NK-92 (cell line): ENCODE measurements at regions not wholly inside any gene's neighbourhood (a gene's known extent, or its start where the extent isn't known, plus 50 kb on each side); places are given as distances from the start of the nearest gene placed in this dataset.

Experiments used
- DNase-seq: peaks from one replicate; lab custom pipeline; 2025; ENCODE audit not compliant: unreplicated experiment; lab: John Stamatoyannopoulos, UW

DNA sequence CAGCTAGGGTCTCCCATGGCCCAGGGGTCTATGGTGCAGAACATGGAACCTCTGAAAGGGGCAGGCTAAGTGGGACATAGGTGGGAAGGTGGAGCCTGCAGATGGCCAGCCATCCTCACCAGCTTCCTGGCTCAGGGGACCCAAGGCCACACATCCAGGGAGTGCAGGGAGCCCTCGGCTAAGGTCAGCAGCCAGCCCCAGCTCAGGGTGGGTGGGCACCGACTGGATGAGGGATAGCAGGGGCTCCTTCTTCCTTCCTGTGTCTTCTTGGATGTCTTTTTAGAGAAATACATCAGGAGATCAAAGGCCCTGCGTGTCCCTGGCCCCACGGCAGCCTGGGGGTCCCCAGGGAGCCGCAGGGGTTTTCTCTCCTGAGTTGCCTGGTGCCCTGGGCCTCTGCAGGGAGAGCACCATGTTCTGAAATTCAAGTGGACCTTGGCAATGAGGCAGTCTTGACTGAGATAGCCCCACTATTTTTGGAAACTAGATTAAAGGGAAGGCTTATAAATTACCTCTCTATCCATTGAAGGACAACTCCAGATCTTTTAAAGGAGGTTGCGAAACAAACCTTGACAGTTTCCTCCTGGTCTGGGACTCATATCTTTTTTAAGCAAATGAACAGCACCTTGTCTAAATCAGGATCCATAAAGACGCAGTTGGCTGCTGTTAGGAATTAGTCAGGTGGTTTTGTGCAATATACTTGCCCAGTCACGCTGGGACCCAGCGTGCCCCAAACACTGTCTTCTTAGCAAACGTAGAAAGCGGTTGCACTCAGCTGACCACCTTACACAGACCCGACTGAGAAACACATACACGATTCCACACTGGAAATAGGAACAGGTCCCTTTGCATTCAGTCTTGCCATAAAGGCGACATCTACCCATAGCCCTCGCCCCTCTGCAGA lies 242.3 kb downstream of the TOMM20 start:
- DNase-seq, result no peak

DNA sequence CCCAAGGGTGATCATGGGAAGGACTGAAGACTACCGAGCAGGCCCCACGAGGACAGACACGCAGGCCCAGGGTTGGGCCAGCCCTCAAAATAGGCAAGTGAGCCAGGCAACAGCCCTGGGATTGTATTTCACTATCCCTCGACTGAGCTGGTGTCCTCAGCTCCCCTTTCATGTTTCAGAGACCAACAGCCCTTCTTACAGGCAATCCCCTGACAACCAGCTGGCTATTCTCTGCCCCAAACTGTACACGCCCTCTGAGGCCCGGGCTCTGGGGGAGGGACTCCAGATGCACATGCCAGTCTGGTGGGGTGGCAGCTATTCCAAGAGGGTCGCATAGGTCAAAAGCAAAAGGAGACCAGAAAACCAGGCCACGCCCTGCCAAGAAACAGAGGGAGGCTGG lies 243.0 kb downstream of the TOMM20 start:
- no peak for DNase-seq

DNA sequence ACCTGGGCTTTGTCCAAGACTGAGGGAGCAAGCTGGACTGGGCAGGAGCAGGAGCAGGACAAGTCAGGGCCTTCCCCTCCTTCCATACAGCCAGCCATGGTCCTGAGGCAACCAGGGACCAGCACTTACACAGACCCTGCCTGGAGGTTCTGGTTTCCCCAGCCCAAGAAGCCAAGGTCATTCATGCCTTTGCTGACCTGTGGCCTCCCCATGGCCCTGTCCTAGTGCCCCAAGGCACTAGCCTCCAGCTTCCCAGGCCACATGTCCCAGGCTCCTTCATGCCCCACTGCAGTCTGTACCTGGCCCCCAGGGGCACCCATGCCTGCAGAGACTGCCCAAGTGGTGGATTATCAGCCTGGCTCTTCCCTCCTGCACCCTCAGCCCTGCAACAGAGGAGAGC lies 243.9 kb downstream of the TOMM20 start:
- DNase-seq, result no peak

DNA sequence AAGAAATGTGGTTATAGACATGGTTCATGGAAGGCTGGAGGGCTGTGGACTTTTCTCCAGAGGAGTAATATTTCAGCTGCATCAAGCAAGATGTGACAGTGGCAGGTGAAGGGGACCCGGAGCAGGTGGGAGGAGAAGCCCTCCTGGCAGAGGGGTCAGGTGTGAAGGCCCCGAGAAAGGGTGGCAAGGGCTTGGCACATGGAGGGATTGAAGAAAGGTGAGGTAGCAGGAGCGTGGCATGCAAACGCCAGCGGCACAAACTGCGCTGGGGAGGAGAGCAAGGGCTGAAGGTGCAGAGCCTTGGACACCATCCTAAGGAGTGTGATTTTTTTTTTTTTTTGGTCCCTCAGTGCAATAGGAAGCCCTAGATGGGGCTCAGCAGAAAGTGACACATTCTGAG lies 244.6 kb downstream of the TOMM20 start:
- DNase-seq, result no peak

DNA sequence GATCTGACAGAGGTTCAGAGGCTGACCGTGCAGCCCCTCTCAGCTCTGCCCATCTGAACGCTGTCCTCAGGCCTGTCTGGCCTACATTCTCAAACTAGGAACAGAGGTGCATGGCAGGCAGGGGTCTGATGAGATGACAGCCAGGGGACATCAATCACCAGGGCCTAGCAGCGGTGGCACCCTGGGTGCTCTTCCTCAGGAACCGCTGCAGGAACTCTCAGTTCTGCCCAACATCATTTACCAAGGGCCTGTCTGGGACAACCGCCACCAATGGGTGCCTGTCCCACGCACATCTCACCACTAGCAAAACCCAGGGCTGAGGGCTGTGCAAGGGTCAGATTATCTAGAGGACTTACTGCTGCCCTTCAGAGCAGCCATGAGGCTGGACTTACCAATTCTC lies 245.7 kb downstream of the TOMM20 start:
- DNase-seq, result no peak

DNA sequence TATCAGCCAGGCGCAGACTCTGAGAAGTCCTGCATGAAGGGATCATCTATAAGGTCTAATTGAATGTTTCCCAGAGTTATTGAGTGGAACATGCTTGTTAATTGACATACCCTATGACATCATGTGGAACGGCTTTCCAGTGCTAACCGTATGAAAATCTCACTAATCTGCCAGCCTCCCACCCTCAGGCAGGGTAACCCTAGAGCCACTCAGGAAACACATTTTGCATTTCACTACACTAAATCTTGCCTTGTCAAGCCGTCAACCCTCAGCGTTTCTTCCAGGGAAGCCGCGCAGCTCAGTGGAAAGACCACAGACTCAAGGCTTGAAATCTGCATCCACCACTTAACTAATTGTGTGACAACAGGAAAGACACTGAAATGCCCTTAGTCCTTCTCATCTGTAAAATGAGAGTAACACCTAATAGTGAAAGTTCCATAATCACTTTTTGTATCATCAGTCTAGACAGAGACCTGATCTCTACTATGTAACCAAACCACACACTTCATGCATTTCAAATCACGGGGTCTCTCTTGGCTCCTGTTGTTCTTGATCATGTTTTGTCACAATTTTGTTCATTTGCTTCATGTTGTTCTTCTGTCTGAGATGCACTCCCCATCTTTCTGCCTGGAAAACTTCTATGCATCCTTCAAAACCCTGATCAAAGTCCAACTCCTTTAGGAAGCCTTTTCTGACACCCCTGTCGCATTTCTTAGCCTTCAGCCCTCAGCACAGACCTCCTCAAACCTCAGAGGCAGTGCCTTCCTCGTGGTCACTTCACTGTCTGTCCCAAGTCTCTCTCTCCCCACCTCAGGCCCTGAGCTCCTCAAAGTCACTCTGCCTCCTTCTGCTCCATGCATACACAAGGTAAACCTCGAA lies 246.5 kb downstream of the TOMM20 start:
- no peak for DNase-seq

DNA sequence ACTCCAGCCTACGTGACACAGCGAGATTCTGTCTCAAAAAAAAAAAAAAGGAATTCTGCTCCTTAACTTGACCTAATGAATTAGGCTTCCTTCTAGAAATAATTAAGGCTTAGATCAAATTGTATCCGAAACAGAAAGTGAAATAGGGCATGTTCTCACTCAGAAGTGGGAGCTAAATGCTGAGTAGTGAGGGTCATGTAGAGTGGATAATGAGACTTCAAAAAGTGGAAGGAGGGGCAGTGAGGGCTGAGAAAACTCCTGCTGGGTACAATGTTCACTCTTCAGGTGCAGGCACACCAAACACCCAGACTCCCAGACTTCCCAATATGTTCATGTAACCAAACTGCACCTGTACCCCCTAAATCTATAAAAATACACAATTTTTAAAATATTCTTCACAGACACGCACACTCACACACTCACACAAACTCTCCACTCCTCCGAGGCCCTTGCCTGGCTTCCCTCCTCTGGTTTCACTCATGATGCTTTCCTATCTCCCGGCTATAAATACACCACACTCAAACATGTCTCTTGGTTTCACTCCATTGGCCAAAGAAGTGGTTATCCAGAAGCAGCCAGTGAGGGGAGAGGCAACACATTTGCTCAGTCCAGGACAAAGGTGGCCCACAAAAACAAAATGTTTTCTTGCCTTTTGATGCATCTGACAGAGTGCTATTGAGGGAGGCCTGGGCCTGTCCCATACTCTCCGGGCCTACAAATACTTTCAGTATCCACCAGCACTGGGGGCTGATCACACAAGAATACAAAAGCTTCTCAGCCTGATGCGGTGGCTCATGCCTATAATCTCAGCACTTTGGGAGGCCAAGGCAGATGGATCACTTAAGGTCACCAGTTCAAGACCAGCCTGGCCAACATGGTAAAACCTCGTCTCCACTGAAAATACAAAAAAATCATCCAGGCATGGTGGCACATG lies 249.2 kb downstream of the TOMM20 start:
- no peak for DNase-seq

DNA sequence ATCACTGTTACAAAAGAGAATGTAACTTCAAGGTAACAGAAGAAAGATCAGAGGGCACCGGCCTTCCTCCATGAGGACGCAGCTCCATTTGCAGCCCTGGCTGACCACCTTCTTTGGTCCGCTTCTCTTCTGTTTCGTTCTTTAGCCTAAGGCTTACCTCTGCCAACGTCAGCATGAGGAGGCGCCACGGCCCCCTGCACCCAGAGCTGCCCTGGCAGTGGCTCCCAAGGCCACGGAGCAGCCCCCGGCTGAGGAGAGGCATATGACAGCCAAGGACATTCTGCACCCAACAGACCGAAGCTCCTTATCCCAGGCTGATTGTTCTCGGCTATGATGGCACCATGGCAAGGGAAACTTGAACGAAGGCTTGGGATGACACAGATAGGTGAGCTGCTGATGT lies 250.3 kb downstream of the TOMM20 start:
- no peak for DNase-seq

DNA sequence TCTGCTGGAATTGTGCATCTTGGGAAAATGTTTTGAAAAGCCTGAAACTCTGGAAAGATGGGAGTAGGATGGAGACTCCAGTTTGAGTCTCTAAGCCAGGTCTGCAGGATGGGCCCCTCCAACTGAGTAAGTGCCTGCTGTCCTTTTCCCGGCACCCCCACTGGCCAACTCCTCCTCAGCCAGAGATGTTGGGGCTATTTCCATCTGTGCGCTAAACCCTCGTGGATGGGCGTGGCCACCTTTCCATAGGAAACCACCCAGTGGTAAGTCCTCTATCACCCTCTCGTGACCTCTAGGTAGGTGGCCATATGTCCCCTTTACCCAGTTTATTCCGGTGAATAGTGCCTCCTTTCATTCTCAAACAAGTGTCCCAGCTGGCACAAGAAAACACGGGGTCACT lies 250.9 kb downstream of the TOMM20 start:
- no peak for DNase-seq

DNA sequence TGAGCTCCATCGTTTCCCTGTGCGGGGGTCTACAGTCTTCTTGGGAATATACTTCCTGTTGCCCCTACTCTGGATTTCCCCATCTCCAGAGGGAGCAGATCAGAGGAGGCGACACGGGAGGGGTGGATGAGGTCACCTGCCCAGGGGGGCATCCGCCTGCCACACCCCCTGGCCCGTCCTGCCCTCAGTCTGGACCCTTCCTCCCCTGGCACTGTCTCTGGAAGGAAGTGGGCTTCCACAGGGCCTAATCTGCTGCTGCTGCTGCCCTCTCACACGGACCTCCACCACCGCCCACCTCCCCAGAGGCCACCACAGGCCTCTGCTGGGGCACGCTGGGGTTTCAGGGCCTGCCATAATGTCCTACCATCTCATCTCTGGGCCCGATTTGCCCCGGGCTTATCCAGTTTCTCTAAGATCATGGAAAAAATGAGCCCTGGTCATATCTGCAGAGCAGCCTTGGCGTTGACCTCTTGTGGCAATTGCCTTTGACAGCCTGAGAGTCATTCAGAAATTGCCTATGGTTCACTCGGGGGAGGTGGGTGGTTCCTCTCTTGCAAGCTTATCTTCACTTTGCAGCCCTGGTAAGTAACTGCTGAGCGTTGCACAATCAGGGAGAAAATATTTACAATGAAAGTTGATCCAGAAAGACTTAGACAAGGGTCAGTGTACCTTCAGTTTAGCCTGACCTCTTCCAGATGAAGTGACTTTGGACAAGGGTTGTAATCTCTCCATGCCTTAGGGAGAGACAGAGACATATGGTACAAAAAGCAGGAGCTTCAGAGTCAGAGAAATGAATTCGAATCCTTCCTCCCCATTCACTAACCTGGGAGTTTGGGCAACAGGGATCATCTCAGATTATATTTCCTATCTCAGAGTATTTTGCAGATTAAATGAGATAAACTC lies 252.4 kb downstream of the TOMM20 start:
- DNase-seq, result no peak

DNA sequence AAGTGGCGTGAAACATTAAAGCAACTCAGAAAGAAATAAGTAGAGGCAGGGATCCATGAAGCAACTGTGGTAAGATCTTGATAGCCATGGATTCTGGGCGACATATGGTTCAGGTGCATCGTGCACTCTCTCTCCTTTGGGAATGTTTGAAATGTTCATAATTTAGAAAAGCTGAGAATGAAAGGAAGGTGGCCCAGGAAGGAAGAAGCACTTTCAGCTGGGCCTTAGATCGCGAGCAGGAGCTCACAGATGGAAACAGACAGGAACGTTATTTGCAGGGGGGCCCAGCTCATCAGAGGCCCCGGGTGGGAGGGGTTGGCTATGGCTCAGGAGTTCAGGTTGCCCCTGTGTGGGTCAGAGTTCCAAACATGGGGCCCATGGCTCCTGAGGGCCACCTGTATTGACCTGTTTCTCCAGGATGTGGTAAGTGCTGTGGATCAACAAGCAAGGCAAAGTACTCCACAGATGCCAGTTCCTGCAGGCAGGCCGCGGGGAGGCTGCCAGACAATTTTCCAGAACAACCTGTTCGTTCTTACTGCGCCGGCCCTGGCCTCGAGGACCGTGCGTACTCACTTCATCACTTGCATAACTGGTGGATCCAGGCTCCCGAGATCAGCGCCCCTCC lies 253.2 kb downstream of the TOMM20 start:
- DNase-seq, result no peak

DNA sequence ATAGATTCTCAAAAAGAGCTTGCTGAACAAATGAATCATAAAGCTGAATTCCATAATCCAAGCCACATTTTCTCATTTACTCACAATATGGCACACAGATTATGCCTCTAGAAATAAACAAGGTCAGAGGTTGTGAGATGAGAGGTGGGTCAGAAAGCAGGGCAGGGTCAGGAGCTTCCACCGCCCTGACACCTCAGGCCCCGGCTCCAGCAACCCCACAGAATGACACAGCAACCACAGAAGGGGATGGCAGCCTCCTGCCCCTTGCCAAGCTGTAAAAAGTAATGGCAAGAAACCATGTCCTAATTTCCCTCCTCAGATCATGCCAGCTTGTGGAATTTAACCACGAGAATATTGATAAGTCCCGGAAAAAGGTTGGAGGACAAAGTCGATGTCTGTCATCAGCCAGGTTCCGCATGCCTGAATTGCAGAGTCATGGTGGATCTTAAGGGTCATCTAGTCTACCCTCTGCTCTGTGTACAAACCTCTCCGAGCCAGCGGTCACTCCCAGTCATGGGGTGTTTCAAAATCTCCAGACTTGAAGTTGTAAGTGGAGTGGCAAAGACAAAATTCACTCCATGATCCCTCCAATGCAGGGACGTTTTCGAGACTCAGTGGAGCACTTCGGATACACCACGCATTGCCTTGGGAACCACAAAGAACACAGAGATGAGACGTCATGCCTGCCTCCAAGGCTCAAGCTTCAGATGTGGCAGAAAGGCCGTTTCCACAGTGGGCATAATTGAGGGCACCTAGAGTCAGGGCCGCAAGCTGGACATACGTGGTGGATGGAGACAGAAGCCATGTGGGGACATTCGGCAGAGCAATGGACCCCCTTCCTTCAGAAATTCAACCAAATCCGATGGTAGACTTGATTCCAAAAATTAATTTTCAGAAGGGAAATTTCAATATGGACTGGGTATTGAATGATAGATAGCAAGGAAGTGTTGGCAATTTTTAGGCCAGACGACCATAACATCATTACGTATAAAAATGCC lies 254.0 kb downstream of the TOMM20 start:
- DNase-seq, result no peak

DNA sequence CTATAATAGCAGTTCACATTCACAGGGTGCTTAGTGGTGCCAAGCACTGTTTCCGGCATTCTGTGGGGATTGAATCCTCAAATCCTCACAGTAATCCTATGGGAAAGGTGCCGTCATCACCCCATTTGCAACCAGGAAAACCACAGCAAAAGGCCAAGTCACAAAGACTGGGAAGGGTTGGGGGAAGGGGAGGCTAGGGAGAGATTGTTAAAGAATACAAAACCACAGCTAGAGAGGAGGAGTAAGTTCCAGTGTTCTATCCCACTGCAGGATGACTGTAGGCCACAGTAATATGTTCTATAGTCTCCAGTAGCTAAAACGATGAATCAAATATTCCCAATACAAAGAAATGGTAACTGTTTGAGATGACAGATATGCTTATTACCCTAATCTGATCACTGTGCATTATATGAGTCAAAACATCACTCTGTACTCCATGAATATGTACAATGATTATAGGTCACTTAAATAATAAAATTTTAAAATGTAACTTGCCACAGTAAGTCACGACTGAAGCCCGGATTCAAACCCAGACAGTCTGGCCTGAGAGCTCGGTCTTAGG lies 256.8 kb downstream of the TOMM20 start:
- DNase-seq, result no peak

DNA sequence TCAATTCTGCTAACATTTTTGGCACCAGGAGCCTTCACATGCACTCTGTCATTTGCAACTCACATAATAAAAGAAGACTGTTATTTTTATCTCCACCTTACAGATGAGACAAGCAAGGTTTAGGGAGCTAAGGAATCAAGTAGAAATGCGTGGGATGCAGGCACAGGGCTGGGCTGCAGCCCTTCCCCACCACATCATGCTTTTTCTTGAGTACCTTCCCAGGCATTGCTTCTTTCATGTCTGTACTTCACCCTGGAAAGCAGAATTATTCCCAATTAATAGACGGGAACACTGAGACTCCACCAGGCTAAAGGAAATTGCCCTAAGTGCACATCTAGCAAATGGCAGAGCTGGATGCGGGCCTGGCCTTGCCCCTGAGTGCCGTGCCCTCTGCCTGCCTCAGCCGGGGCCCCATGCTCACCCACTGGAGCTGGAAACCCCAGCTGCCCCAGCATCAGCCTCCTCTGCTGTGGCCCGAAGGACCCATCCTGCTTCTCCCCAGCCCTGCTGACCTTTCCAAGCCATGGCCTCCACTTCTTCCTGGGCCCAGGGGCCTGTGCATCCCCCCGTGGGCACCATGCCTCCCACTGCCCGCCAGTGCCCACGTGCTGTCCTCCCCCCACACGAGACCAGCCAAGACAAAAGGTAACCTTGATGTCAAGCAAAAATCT lies 257.5 kb downstream of the TOMM20 start:
- DNase-seq, result no peak

DNA sequence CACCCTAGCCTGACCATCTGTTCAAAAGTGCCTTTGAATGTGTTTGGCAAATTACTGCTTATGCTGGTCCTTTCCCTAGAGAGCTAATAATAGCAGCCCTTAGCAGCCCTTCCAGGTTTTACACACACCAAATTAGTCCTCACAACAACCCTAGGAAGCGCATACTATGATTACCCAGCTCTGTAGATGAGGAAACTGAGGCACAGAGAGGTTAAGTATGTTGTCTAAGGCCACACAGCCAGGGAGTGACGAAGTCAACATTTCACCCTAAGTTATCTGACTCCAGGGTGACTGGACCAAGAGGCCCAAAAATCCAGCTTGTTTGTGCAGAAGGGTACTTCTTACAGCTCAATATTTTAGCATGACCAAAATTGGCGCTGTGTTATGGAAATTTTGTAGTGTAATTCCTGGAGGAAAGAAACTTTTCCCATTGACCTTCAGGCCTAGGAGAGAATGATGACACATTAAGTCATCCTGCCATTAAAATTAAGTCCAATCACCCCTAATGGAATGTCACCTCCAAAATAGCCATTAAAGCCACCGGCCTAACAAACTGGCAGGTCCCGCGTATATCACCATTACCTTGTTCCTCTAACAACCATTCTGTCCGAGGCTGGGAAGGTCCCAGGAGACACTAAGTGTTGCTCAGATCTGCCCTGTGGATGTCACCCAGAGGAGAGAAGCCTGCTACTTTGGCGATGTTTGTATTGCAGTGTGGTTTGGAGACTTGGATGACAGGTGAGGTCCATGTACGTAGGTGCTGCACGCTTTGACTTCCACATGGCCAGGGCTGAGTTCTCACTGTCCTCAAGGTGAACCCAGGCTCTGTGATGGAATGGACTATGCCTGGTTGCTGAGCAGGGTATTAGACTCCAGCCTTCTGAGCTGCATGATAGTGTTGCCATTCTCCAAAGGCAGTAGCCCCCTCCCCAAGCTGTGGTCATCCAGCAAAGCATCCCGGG lies 258.3 kb downstream of the TOMM20 start:
- DNase-seq, result no peak
